NCI-H526 (cell line): ENCODE measurements at regions not wholly inside any gene's neighbourhood (a gene's known extent, or its start where the extent isn't known, plus 50 kb on each side); places are given as distances from the start of the nearest gene placed in this dataset.
A peak's percentile ranks its signal among the peaks of the same experiment; 100 is the strongest.

Experiments used
- DNase-seq, 2 experiments: peaks; one replicate each; lab custom pipeline; 2025; lab: John Stamatoyannopoulos, UW

DNA sequence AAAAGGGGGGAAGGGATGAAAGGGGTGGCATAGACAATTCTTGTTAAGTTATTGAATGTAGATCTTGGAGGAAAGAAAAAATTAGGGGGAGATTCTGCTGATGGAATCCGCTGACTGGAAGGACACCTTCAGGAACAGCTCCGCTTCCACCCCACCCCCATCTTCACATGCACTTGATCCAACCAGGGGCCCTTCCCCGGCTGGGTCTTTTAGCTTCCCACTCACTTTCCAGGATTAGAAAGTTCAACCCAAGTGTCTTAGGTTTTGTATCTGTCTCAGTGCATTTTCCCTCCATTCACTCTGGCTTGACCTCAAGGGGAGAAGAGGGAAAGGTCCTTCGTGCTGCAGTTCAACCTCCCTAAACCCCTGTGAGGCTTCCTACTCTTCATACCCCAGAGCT, 141.4 kb downstream of the IRS2 start:
- DNase-seq, result no peak

DNA sequence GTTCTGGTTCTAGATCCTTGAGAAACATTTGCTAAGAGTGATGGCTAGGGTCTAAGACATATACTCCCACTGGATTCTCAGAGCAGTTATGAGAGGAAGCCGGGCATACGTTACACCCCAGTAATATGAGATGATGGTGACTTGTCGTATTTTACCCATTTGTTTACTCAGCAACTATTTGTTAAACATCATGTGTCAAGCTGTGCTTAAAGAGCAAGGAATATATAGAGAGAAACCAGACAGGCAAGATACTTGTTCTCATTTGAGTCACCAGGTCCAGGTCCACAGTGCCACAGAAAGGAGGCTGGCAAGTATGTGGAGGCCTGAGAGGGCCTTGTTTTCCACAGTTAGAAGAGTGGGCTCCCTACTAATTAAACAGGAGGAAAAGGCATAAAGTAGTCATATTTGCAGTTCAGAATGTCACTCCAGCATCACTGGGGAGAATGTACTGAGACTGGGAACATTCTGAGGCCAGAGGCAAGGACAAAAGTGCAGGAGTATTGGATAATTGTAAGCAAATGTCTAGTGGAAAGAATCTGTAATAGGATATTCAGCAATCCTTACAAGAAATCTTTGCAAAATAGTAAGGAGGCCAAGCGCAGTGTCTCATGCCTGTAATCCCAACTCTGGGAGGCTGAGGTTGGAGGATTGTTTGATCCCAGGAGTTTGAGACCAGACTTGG, 142.2 kb downstream of the IRS2 start:
- DNase-seq, result no peak

DNA sequence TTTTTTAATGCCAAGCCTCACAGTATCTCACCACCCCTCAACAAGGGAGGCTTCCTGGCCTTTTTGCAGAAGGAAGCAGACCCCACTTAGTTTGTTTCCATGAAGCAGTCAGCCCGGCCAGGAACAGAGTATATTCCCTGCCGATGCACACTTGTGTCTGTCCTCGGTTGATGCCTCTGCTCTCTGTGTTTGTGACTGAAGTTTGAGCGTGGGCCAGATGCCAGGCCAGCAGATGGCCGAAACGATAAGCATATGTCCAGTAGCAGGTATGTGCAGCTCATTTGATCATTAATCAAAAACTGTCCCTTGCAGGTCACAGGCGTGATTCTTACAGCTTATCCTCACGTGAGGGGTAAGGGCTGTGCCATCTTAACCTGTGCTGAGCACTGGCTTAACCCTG, 144.0 kb downstream of the IRS2 start:
- DNase-seq, result no peak

DNA sequence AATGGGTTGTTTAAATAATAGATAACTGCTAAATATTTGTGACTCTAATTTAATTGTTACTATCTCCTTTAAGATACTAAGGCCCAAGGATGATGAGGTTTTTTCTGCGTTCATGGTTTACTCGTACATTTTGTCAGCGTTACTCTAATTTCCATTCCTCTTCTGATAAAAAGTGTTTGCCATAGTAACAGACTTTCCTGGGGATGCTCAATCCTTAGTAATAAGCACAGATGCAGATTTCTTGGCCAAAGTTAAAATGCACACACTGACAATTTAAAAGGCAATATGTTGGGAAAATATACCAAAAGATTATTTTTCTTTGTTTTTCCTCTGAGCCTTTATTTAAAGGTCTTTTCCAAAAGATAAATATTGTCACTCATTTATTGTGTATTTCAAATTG, 149.6 kb downstream of the IRS2 start:
- no peak for DNase-seq

DNA sequence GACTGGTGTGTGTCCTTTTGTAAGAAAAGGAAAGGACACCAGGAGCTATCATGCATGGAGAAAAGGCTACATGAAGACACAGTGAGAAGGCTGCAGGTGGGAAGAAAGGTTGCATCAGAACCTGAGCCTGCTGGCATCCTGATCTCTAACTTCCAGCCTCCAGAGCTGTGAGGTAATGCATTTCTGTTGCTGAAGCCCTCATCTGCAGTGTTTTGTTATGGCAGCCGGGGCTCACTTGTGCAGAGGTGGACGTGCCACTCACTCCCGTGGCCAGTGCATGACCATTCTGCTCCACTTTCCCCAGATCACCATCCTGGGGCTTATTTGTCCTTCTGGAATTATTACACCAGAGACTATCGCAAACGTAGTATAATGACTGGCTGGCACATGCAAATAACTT, 155.3 kb downstream of the IRS2 start:
- DNase-seq, result no peak

DNA sequence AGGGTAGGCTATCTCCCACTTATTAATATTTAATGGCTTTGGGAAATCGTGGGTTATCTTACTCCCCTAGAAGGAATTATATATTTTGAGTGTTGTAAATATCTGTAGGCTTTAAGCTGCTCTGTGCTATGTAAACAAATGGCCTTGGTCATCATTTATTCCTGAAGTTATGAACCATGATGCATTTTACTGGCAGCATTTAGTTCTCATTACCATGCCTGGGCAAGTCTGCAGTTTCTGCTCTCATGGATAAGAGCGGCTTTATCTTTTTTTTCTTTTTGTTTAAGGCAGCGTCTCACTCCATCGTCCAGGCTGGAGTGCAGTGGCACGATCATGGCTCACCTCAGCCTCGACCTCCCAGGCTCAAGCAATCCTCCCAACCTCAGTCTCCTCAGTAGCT, 156.1 kb downstream of the IRS2 start:
- DNase-seq, result peak in 1 of 2 experiments; percentile 58

DNA sequence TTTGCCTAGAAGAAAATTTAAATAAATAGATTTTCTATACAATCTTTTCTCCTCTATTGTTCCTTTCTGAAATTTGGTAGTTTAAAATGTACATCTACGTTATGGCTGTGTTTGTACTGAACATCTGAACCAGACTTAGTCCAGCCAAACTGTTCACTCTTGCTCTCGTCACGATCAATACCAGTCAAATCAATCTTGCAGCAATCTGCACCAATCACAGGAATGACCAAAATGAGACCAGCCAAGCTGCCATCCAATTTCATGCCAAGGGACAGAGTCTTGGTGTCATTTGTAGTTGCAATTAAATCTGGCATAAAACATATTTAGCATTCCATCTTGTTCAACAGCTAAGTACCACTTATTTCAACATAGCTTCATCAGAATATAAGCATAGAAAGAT, 156.6 kb downstream of the IRS2 start:
- DNase-seq, result no peak

DNA sequence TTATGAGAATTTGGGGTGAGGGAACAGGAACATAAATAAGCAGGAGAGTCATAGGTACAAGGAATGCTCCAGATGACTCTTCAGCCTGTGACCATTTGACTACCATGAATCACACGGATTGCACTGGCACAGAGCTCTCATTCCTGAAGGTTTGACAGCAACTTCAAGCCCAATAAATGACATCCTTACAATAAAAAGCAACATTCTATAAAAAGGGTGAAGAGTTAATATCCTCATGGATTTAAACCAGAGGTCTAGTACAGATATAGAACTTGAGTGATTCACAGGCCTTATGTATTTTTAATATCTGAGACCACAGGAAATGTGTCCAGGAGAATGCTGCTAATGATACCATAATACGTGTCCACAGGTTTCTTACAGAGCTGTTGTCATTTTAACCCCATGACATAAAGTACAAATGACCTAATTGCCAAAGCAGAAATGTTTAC, 158.1 kb downstream of the IRS2 start:
- no peak for DNase-seq

DNA sequence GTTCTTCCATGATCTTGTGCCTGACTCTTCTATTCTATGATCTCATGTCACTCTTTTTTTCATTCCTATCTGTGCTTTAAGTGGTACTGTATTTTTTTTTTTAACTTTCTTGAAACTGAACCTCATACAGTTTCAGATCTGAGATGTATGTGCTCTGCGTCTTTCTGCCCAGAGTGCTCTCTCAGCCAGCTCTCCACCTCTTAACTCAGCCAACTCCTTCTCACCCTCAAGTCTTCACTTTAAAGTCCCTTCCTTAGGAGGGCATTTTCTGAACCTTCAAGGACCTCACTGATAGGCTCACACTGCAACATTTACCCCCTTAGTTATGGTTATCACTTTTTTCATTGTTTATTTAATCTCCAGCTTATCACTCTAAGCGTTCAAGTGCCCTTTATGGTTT, 158.7 kb downstream of the IRS2 start:
- DNase-seq, result no peak

DNA sequence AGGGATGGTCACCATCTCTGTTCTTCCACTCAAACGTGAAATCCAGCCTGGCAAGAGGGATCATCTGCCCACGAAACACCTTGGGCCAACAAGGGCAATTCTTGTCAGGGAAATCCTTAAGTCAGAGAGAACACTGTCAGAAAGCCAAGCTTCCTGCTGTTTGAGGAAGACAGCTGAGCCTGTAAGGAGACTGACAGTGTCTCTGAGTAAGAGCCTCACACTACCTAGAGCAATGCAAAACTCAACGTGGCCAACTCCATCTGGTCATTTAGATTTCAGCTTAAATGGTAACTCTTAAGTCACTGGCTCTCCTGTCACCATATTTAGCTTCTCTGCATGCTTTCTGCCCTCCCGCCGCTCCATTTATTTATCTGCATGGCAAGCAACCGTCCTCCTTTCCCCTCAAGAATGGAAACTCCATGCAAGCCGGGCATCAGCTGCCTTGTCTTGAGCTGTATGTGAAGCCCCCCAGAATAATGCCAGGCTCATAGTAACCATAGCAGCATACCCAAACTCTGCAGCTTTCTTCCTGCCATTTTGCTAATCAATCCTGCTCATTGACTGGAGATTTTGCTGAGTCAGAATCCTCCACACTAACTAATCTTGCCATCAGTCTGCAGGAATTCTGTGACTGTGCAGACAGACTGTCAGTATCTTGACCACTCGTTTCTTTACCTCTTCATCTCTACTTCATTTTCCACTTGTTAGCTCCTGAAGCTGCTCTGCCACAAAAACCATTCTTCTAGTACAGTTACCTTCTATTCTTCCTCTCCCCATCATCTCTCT, 159.8 kb downstream of the IRS2 start:
- no peak for DNase-seq

DNA sequence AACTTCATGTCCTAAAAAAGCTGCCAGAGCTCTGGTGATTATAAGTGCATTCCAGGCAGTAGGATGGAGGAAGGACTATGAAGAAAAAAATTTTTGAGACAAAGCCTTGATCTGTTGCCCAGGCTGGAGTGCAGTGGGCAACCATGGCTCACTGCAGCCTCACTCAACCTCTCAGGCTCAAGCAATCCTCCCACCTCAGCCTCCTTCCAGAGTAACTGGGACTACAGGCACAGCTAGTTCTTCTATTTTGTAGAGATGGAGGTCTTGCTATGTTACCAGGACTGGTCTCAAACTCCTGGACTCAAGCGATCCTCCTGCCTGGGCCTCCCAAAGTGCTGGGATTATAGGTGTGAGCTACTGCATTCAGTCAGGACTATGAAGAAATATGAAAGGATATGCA, 161.2 kb downstream of the IRS2 start:
- DNase-seq, result no peak

DNA sequence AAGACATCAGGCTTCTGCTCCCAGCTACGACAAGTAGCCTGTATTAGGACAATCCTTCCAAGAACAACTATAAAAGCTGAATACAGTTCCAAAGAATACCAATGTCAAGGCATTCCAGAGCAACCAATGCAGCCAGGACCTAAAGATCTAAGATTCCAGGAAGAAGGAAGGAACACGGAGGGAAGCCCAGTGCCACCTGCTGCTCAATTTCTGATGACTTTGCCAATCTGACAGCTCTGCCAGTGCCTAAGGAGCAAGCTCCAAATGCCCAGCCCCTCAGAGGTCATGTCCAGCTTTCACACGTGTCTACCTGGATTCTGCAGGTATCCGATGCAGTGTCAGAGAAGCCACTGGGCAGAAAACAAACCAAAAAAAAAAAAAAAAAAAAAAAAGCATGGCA, 164.4 kb downstream of the IRS2 start:
- DNase-seq, result no peak

DNA sequence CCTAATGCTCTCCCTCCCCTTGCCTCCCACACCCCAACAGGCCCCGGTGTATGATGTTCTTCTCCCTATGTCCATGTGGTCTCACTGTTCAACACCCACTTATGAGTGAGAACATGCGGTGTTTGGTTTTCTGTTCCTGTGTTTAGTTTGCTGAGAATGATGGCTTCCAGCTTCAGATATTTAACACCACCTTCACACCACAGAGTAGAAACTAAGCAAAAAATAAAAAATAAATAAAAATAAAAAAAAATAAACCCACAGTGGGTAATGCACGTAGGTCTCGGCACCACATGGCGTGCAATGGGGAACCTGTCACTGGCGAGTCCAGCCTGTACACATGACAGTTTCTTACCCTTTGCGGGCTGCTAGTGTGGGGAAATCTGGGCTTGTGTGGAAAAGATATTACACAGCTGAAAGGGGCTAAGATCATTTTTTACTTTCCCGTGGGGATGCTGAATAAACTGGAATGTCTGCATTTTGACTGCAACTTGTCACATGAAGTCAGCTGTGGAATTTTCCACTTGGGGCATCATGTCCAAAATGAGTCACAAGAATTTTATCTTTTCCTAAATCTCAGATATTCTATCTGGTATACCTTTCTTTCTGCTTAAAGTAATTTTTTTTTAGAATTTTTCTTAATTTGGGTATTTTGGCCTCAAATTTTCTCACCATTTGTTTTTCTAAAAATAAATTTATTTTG, 170.5 kb downstream of the IRS2 start:
- no peak for DNase-seq

DNA sequence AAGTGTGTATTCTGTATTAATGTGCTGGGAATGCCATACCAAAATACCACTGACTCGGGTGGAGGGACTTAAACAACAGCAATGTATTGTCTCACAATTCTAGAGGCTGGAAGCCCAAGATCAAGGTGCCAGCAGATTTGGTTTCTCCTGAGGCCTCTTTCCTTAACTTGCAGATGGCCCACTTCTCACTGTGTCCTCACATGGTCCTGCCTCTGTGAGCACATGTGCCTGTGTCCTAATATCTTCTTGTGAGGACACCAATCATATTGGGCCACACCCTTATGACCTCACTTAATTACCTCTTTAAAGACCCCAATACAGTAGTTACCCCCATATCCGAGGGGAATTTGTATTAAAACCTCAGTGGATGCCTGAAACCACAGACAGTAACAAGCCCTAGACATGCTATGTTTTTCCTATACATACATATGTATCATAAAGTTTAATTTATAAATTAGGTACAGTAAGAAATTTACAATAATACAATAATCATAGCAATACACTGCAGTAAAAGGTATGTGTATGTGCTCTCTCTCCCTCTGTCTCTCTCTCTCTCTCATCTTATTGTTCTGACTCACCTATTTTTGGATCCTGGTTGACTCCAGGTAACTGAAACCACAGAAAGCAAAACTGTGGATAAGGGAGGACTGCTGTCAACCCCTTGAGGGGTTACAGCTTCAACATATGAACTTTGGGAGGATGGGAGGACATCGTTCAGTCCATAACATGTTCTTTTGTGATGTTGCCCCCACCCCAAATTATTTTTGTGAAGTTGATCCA, 174.3 kb downstream of the IRS2 start:
- no peak for DNase-seq

DNA sequence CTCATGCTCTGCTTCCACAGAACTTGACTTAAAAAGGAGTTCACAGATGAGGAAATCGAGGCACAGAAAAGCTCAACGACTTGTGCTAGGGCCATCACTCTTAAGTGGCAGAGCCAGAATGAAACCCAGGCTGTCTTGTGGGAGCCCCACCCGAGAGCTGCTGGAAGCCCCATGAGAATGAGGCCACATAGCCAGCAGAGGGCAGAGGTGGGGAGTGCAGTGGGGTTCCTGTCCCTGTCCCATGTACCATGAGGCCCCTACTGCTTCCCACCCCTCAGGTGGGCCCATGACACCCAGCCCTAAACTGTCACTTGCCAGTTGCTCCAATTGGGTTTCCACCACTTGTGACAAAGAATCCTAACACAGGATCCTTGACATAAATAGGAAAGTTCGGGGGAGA, 175.9 kb downstream of the IRS2 start:
- peak in 1 of 2 experiments; percentile 64 for DNase-seq

DNA sequence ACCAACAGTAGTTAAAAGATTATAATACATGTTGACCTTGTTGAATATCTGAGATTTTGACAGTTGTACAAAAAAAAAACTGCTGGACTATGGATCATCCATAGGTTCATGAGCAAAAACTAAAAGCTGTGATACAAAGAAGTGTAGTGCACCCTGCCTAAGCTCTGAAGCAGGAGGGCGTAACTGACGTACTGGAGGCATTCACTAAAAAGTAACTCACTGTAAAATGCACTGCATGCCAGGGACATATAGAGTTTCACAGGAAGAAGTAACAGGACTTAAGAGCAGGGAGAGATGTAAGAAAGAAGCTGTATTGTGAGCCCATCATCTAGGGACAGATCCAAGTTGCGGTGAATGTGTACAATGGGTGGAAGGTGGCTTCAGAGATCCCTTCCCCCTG, 177.9 kb downstream of the IRS2 start:
- no peak for DNase-seq

DNA sequence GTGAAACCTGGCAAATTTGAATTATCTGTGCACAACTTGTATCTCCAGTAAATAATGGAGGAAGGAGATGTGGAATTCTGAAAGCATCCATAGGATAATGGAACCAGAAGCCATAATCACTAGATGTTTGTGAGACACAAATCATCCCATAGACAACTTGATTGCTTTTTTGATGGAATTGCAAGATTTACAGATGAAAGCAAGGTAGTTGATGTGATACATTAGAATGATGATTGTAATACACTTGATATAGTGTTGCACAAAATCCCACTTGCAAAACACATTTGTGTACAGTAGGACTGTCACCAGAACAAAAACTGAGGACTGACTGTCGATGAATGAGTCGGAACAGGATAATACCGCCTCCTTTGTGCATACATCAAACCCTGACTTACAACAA, 178.3 kb downstream of the IRS2 start:
- DNase-seq, result no peak

DNA sequence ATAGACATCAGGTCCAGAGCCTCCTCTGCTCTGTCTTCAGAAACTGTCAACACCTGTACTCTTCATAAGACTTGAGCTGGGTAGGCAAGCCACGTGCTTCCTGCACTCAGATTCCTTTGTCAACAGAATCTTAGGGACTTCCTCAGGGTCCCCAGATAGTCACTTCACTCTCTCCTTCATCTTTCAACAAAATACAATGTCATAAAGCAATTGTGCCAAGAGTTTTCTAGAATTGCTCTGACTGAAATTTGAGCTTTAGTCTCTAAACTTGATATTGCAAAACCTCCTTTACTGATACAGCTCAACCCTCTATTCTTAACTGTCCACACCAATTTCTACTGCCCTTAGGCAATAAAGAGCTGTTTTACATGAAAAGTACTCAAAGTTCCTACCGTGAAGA, 179.9 kb downstream of the IRS2 start:
- DNase-seq, result no peak

DNA sequence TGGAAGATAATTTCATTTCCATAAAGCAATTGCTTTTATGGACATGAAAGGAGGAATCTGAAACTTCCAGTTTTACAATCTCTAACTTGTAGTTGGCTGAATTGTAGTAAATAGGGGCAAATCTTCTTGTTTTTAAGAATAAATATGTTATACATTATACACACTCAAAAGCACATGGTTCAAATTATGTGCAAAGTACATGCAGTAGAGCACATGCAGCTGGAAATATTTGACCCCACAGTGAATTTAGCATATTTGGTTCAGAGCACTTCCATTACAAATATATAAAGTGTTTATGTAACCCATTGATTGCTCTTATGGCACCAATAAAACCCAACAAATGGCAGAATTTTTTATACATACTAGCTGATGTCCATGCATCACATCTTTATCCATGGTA, 180.5 kb downstream of the IRS2 start:
- no peak for DNase-seq

DNA sequence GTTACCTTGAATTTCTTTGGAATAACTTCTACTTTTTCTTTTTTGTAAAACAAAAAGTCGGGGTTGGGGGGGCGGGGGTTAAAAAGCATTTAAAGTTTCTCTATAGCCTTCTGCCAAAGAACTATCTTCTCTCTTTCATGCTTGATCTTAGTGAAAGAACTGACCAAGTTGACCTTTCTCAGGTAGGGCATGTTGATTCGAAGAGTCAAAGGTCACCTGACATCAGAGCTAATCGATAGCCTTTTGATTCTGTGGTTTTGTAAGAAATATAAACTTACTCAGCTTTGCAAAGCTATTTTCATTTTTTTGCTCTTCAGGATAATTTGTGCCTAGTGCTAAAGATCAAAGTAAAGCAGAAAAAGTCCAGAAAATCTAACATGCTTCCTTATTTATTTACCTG, 181.5 kb downstream of the IRS2 start:
- no peak for DNase-seq

DNA sequence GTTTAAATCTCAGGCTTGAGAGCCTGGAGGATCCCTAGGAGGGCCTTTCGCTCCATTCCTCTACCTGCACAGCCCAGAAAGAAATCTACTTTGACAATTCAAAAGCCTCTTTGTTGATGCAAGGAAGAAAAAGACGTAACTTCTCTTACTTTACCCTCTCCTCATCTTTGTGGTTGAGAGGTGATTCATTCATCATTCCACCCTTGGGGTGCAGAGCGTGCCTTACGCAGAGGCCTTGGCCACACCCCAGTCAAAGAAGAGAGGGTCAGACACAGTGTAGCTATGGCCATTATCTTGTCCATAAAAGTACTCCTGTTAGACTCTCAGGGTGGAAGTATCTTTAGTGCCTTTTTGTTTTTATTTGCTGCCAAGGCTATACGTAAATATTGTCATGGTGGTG, 184.0 kb downstream of the IRS2 start:
- no peak for DNase-seq

DNA sequence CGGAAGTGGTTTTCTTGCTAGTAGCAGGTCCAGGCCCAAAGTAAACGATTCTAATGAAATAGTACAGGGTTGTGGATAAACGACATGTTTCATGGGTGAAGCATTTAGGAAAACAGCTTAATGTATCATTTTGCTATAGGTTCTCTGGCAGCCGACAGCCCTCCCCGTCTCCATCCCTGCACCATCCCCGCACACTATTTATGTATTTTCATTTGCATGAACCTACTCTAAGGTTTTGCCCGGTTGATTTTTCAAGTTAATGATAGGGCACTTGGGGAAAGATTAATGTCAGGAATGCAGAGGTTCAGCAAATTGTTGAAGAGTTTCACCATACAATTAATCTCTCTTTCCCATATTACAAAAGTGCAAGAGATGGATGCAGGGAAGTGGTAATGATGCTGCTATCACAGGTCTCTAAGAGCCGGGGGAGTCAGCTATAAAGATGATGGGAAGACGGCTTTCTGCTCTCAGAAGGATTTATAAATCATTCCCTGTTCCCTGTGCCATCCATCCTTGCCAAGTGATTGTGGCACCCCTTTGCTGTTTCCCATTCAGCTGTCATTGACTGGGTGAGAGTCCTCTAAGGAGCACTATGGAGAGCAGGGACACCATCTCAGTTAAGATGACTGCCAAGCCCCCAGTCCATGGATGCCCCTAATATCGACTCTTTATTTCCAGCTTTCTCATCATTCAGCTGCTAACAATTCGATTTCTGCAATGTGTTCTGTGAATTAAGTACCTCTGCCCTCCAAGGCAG, 186.3 kb downstream of the IRS2 start:
- DNase-seq, result no peak
